Upper lobe of left lung (tissue), 4 donors: ENCODE measurements at regions not wholly inside any gene's neighbourhood (a gene's known extent, or its start where the extent isn't known, plus 50 kb on each side); places are given as distances from the start of the nearest gene placed in this dataset.

Experiments
- POLR2A ChIP-seq, 4 donors: fragments of 450-650 bp; IDR thresholded peaks; one replicate each; pipeline ENCODE4 v1.5.1; 2016 to 2017; ENCODE audit warnings: antibody characterized with exemption in 4 of 4, mild to moderate bottlenecking in 2 of 4
- TF ChIP-seq, protein P1 (sequence below), 6 experiments: fragments of 450-650 bp in 4 of 6; fragments of 200-600 bp in 2 of 6; sonication (generic) in 2 of 6; IDR thresholded peaks; one replicate each; pipeline ENCODE4 v1.5.1; 2016 to 2019; ENCODE audit warnings: antibody characterized with exemption in 6 of 6

DNA sequence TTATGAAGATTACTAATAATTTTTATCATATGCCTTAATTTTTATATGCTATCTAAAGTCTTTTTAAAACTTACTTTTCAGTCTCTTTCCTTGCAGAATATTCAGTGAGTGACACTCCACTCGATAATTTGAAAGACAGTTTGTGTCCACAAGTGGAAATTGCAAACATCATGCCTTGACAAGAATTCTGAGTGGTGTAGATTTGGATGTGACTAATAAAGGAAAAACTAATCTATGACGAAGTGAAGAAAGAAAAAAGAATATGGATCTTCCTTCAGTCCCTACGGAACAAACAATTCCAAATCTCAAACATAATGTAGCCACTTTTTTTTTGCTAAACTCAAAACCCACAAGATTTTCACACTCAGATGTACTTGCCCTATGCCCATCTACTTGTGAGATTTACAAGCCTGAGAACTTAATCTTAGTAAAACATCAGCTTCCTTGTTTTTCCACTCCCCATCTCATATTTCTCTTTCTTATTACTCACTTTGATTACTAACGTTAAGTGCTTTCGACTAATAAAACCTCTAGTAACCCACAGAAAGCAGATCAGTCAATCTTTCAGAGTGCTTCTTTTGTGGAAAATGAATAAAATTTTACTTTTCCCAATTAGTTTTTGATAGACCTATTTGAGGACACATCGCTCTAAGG, 1155.8 kb downstream of the GRIK2 start:
- TF ChIP-seq, protein P1, sequence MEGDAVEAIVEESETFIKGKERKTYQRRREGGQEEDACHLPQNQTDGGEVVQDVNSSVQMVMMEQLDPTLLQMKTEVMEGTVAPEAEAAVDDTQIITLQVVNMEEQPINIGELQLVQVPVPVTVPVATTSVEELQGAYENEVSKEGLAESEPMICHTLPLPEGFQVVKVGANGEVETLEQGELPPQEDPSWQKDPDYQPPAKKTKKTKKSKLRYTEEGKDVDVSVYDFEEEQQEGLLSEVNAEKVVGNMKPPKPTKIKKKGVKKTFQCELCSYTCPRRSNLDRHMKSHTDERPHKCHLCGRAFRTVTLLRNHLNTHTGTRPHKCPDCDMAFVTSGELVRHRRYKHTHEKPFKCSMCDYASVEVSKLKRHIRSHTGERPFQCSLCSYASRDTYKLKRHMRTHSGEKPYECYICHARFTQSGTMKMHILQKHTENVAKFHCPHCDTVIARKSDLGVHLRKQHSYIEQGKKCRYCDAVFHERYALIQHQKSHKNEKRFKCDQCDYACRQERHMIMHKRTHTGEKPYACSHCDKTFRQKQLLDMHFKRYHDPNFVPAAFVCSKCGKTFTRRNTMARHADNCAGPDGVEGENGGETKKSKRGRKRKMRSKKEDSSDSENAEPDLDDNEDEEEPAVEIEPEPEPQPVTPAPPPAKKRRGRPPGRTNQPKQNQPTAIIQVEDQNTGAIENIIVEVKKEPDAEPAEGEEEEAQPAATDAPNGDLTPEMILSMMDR (IDR thresholded peaks at IDR 0.05), result no peak
- no peak for TF ChIP-seq POLR2A (IDR thresholded peaks at IDR 0.05)
